Endothelial cell of umbilical vein (primary cell): ENCODE measurements at regions not wholly inside any gene's neighbourhood (a gene's known extent, or its start where the extent isn't known, plus 50 kb on each side); places are given as distances from the start of the nearest gene placed in this dataset.

Experiments used
- EZH2 ChIP-seq: IDR thresholded peaks from 2 replicates; pipeline ENCODE4 v1.6.1; 2012; ENCODE audit warnings: borderline replicate concordance, low read depth, mild to moderate bottlenecking, moderate library complexity, low read length, inconsistent platforms; ENCODE audit not compliant: severe bottlenecking
- GATA2 ChIP-seq: IDR thresholded peaks from 2 replicates; pipeline ENCODE4 v1.7.0; 2011; ENCODE audit warnings: low read depth, mild to moderate bottlenecking, moderate library complexity, mixed read lengths, low read length; ENCODE audit not compliant: insufficient read length, insufficient read depth
- JUN ChIP-seq: IDR thresholded peaks from 2 replicates; pipeline ENCODE4 v1.6.1; 2011; ENCODE audit warnings: borderline replicate concordance, low read depth; ENCODE audit not compliant: insufficient read length, insufficient read depth
- POLR2A ChIP-seq: IDR thresholded peaks from 2 replicates; pipeline ENCODE4 v1.6.1; 2012; ENCODE audit warnings: low read depth, mild to moderate bottlenecking, control low read depth, low read length
- POLR2AphosphoS5 ChIP-seq: IDR thresholded peaks from 2 replicates; pipeline ENCODE4 v1.6.1; 2012; ENCODE audit warnings: low read depth, mild to moderate bottlenecking, control low read depth, low read length, moderate library complexity; ENCODE audit not compliant: insufficient read depth
- TF ChIP-seq, protein P1 (sequence below): IDR thresholded peaks from 2 replicates; pipeline ENCODE4 v1.6.1; 2011; ENCODE audit not compliant: insufficient read depth, insufficient read length
- TF ChIP-seq, protein P2 (sequence below), 2 donors: IDR thresholded peaks; 1 replicate in 1 of 2; 2 replicates in 1 of 2; pipeline ENCODE4 v1.5.1; 2011; ENCODE audit warnings: low read length in 2 of 2, mild to moderate bottlenecking in 2 of 2, moderate library complexity in 2 of 2, control low read depth in 1 of 2, inconsistent platforms in 1 of 2, low read depth in 1 of 2; ENCODE audit not compliant: insufficient read depth in 1 of 2; ENCODE audit errors: extremely low read depth in 1 of 2

DNA sequence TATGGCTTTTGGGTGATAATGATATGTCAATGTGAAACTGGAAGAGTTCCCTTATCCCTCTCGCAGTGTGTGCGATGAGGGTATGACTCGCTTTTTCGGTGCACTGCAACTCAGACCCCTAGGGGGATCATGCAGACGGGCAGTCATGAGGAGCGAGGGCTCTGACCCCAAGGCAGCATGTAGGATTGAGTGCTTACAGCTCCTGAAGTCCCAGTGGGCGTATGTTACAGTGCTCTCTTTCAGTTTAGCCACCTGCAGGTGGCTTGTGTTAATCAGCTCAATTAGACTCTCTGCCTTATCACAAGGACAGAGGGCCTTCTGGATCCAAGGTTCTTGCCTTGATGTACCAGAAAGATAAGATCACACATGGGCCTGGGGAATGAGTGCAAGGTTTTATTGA lies 1269.9 kb upstream of the GYPC start:
- TF ChIP-seq, protein P1, sequence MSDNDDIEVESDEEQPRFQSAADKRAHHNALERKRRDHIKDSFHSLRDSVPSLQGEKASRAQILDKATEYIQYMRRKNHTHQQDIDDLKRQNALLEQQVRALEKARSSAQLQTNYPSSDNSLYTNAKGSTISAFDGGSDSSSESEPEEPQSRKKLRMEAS, result no peak
- TF ChIP-seq, protein P2, sequence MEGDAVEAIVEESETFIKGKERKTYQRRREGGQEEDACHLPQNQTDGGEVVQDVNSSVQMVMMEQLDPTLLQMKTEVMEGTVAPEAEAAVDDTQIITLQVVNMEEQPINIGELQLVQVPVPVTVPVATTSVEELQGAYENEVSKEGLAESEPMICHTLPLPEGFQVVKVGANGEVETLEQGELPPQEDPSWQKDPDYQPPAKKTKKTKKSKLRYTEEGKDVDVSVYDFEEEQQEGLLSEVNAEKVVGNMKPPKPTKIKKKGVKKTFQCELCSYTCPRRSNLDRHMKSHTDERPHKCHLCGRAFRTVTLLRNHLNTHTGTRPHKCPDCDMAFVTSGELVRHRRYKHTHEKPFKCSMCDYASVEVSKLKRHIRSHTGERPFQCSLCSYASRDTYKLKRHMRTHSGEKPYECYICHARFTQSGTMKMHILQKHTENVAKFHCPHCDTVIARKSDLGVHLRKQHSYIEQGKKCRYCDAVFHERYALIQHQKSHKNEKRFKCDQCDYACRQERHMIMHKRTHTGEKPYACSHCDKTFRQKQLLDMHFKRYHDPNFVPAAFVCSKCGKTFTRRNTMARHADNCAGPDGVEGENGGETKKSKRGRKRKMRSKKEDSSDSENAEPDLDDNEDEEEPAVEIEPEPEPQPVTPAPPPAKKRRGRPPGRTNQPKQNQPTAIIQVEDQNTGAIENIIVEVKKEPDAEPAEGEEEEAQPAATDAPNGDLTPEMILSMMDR (IDR thresholded peaks at IDR 0.05; ENCODE audit: extremely low read depth in 1 of 2, insufficient read depth in 1 of 2, low read depth in 1 of 2, low read length in 2 of 2), result no peak
- TF ChIP-seq POLR2A (no peak), EZH2 (no peak), JUN (no peak), GATA2 (no peak), POLR2AphosphoS5 (no peak)
